Activated naive CD8-positive, alpha-beta T cell (primary cell): ENCODE measurements at regions not wholly inside any gene's neighbourhood (a gene's known extent, or its start where the extent isn't known, plus 50 kb on each side); places are given as distances from the start of the nearest gene placed in this dataset.

ENCODE experiments used
- H3K27ac Mint-ChIP-seq: one replicate; pipeline ENCODE4 v1.8.0; 2021; ENCODE audit warnings: mixed read lengths
- H3K27me3 Mint-ChIP-seq: one replicate; pipeline ENCODE4 v1.8.0; 2021; ENCODE audit warnings: mixed read lengths
- H3K36me3 Mint-ChIP-seq: one replicate; pipeline ENCODE4 v1.8.0; 2021; ENCODE audit warnings: mixed read lengths
- H3K4me1 Mint-ChIP-seq: one replicate; pipeline ENCODE4 v1.8.0; 2021; ENCODE audit warnings: low read depth, mixed read lengths
- H3K4me3 Mint-ChIP-seq: one replicate; pipeline ENCODE4 v1.8.0; 2021; ENCODE audit warnings: mild to moderate bottlenecking, mixed read lengths
- H3K9me3 Mint-ChIP-seq: one replicate; pipeline ENCODE4 v1.8.0; 2021; ENCODE audit warnings: low read depth, mixed read lengths

GRCh38 chr14:32027255-32027939, 49.7 kb upstream of the ARHGAP5 start:
- Mint-ChIP-seq H3K9me3 (no peaks in the 10 kb centered on the region), H3K27me3 (peaks cover 9% of the 10 kb centered on the region), H3K27ac (no peak overlapping the region), H3K4me3 (no peak overlapping the region), H3K4me1 (no peaks in the 10 kb centered on the region), H3K36me3 (no peaks in the 10 kb centered on the region)
